Sigmoid colon (tissue), 4 donors: ENCODE measurements at regions not wholly inside any gene's neighbourhood (a gene's known extent, or its start where the extent isn't known, plus 50 kb on each side); places are given as distances from the start of the nearest gene placed in this dataset.

Experiments used
- CTCF ChIP-seq, 4 experiments: fragments of 450-650 bp in 3 of 4; fragments of 200-600 bp in 1 of 4; IDR thresholded peaks; one replicate each; pipeline ENCODE4 v1.5.1; 2016 to 2019; ENCODE audit warnings: antibody characterized with exemption in 4 of 4, mild to moderate bottlenecking in 3 of 4, moderate library complexity in 2 of 4
- EP300 ChIP-seq, 4 donors: sonication (generic); formaldehyde crosslinking; IDR thresholded peaks; one replicate each; pipeline ENCODE4 v1.6.1; 2017; ENCODE audit warnings: antibody characterized with exemption in 4 of 4
- POLR2A ChIP-seq, 2 donors: fragments of 450-650 bp; IDR thresholded peaks; one replicate each; pipeline ENCODE4 v1.6.1; 2016; ENCODE audit warnings: antibody characterized with exemption in 2 of 2, mild to moderate bottlenecking in 2 of 2, moderate library complexity in 2 of 2
- POLR2AphosphoS5 ChIP-seq, 4 donors: sonication (generic); formaldehyde crosslinking; IDR thresholded peaks; one replicate each; pipeline ENCODE4 v1.6.1; 2017; ENCODE audit warnings: antibody characterized with exemption in 4 of 4

- TF ChIP-seq CTCF (IDR thresholded peaks at IDR 0.05) (no peak), POLR2A (IDR thresholded peaks at IDR 0.05) (no peak), POLR2AphosphoS5 (IDR thresholded peaks at IDR 0.05) (no peak), EP300 (IDR thresholded peaks at IDR 0.05) (no peak)
Observed at GRCh38 chr4:120395746-120396145, 329.1 kb upstream of the MAD2L1 start.
